A673 (cell line): ENCODE measurements at regions not wholly inside any gene's neighbourhood (a gene's known extent, or its start where the extent isn't known, plus 50 kb on each side); places are given as distances from the start of the nearest gene placed in this dataset.

Experiments used
- BruUV-seq: library from RNA; stranded (reverse); fragments of 400-500 nt; replicated peaks from 2 replicates; lab custom pipeline; 2021; lab: Mats Ljungman, UMichigan
- CTCF ChIA-PET: fragments of 300-600 bp; sonication (Branson Sonifier 250); formaldehyde crosslinking; loops from one replicate; lab custom pipeline; 2022; ENCODE audit warnings: antibody characterized with exemption; lab: Charles Lee
- POLR2A ChIA-PET: fragments of 300-600 bp; sonication (Branson Sonifier 250); formaldehyde crosslinking; loops from one replicate; lab custom pipeline; 2022; ENCODE audit warnings: antibody characterized with exemption; ENCODE audit not compliant: low non-redundant PET; lab: Charles Lee
- DNase-seq: peaks from one replicate; pipeline ENCODE4 v3.0.0-alpha.2; 2015; ENCODE audit warnings: low spot score
- H3K27ac ChIP-seq: fragments of 200-600 bp; sonication (generic); 2 replicates; pipeline ENCODE4 v1.5.1; 2016; ENCODE audit warnings: mixed run types, low read depth, mild to moderate bottlenecking, mixed read lengths, antibody characterized with exemption, low read length; ENCODE audit not compliant: poor library complexity, severe bottlenecking
- H3K27me3 ChIP-seq: fragments of 200-600 bp; sonication (generic); replicated peaks from 2 replicates; pipeline ENCODE4 v1.6.1; 2017; ENCODE audit warnings: mixed run types, low read depth, mild to moderate bottlenecking, mixed read lengths, antibody characterized with exemption, low read length; ENCODE audit not compliant: insufficient read depth, poor library complexity
- H3K36me3 ChIP-seq: fragments of 200-600 bp; sonication (generic); 2 replicates; pipeline ENCODE4 v1.6.1; 2016; ENCODE audit warnings: mixed run types, mild to moderate bottlenecking, mixed read lengths, antibody characterized with exemption, low read length; ENCODE audit not compliant: insufficient read depth, poor library complexity, severe bottlenecking
- H3K4me1 ChIP-seq: fragments of 200-600 bp; sonication (generic); 2 replicates; pipeline ENCODE4 v1.6.1; 2017; ENCODE audit warnings: mixed run types, mild to moderate bottlenecking, mixed read lengths, antibody characterized with exemption, low read length; ENCODE audit not compliant: insufficient read depth, poor library complexity, severe bottlenecking
- H3K4me3 ChIP-seq: fragments of 200-600 bp; sonication (generic); 2 replicates; pipeline ENCODE4 v1.5.1; 2016; ENCODE audit warnings: low read depth, mixed run types, mild to moderate bottlenecking, mixed read lengths, low read length; ENCODE audit not compliant: poor library complexity, severe bottlenecking
- H3K9me3 ChIP-seq: fragments of 200-600 bp; sonication (generic); 2 replicates; pipeline ENCODE4 v1.6.1; 2016; ENCODE audit warnings: mixed run types, low read depth, mild to moderate bottlenecking, mixed read lengths, antibody characterized with exemption, low read length; ENCODE audit not compliant: poor library complexity, severe bottlenecking
- EZH2 ChIP-seq: fragments of 200-600 bp; sonication (generic); IDR thresholded peaks from 2 replicates; pipeline ENCODE4 v1.6.1; 2017; ENCODE audit warnings: borderline replicate concordance, low read depth, mild to moderate bottlenecking, mixed read lengths, antibody characterized with exemption, low read length; ENCODE audit not compliant: poor library complexity, severe bottlenecking
- intact Hi-C: fragments of 100-400 bp; cut with micrococcal nuclease; formaldehyde crosslinking; loops from one replicate; pipeline ENCODE4 v1.10.0; 2022; ENCODE audit not compliant: unreplicated experiment
- TF ChIP-seq, protein P1 (sequence below): fragments of 300-800, 200-600 bp; sonication (generic); conservative IDR thresholded peaks from 2 replicates; pipeline ENCODE4 v1.5.1; 2017; ENCODE audit warnings: low read depth, mild to moderate bottlenecking, antibody characterized with exemption, low read length, moderate library complexity, mixed read lengths

DNA sequence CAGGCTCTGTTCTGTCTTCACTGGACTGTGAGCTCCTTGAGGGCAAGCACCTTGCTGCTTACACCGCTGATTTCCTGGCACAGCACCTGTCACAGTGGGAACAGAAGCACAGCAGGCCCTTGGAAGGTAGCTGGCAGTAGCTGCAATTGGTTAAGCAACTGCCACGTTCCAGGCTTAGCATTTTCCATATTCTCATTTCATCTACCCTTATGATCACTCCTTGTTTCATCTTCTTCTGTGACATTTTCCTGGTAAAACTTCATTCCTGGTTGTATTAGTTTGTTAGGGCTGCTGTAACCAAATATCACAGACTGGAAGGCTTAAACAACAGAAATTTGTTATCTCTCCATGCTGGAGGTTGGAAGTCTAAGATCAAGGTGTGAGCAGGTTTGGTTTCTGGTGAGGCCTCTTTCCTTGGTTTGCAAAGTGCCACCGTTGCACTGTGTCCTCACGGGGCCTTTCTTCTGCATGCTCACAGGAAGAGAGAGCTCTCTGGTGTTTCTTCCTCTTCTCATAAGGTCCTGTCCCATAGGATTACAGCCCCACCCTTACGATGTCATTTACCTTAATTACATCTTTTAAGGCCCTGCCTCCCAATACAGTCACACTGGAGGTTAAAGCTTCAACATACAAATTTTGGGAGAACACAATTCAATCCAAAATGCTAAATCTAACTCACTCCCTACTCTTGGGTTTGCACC lies 121.7 kb upstream of the CPSF6 start:
- no peaks in the 10 kb centered on the region for H3K4me1 ChIP-seq
- intact Hi-C loops: no loop called here
- no TSS peak for BruUV-seq
- ChIA-PET CTCF (no interaction called here), POLR2A (no interaction called here)
- H3K9me3 ChIP-seq: no peaks in the 10 kb centered on the region
- H3K36me3 ChIP-seq: no peaks in the 10 kb centered on the region
- DNase-seq: no peak
- no peak overlapping the region for H3K4me3 ChIP-seq
- H3K27ac ChIP-seq: no peak overlapping the region
- TF ChIP-seq, protein P1, sequence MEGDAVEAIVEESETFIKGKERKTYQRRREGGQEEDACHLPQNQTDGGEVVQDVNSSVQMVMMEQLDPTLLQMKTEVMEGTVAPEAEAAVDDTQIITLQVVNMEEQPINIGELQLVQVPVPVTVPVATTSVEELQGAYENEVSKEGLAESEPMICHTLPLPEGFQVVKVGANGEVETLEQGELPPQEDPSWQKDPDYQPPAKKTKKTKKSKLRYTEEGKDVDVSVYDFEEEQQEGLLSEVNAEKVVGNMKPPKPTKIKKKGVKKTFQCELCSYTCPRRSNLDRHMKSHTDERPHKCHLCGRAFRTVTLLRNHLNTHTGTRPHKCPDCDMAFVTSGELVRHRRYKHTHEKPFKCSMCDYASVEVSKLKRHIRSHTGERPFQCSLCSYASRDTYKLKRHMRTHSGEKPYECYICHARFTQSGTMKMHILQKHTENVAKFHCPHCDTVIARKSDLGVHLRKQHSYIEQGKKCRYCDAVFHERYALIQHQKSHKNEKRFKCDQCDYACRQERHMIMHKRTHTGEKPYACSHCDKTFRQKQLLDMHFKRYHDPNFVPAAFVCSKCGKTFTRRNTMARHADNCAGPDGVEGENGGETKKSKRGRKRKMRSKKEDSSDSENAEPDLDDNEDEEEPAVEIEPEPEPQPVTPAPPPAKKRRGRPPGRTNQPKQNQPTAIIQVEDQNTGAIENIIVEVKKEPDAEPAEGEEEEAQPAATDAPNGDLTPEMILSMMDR: no peak
- no peak for TF ChIP-seq EZH2
- H3K27me3 ChIP-seq: no peaks in the 10 kb centered on the region

DNA sequence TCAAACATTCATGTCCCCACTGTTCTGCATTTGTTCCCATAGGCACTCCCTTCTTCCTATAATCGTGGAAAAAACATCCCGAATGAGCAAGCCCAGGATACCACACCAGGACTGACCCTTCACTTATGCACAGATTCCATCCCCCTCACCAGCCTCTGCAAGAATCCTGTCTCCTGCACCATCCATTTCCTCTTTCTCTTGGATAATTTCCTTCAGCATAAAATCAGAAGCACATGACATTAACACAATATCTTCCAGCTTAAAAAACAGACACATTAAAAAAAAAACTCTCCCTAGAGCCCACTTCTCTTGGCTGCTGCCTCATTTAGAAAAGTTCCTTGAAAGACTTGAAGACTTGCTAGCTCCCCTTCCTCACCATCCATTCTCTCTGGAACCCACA lies 120.9 kb upstream of the CPSF6 start:
- H3K36me3 ChIP-seq: no peaks in the 10 kb centered on the region
- BruUV-seq: no TSS peak
- DNase-seq: no peak
- H3K9me3 ChIP-seq: no peaks in the 10 kb centered on the region
- H3K27me3 ChIP-seq: no peaks in the 10 kb centered on the region
- no peak overlapping the region for H3K27ac ChIP-seq
- TF ChIP-seq EZH2: no peak
- TF ChIP-seq, protein P1: no peak
- H3K4me1 ChIP-seq: no peaks in the 10 kb centered on the region
- intact Hi-C loops: no loop called here
- H3K4me3 ChIP-seq: no peak overlapping the region
- POLR2A ChIA-PET: no interaction called here
- CTCF ChIA-PET: no interaction called here

DNA sequence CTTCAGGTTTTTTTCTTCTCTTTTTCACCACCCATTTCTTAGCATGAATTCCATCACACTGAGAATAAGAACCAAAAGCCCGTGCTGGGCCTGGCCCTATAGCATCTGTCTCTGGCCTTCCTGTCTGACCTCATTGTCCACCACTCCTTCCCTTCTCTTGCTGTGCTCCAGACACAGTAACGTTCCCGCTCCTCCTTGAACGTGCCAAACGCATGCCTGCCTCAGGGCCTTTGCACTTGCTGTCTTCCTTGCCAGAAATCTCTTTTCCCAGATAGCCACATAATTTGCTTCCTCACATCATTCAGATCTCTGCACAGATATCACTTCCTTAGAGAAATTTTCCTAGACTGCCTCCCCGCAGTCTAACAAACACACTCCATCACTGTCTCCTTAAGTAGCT lies 119.6 kb upstream of the CPSF6 start:
- DNase-seq: no peak
- TF ChIP-seq, protein P1: no peak
- TF ChIP-seq EZH2: no peak
- Histone ChIP-seq H3K4me3 (no peak overlapping the region), H3K9me3 (no peaks in the 10 kb centered on the region), H3K27me3 (no peaks in the 10 kb centered on the region), H3K27ac (no peak overlapping the region), H3K4me1 (no peaks in the 10 kb centered on the region), H3K36me3 (no peaks in the 10 kb centered on the region)
- ChIA-PET CTCF (no interaction called here), POLR2A (no interaction called here)
- intact Hi-C loops: no loop called here
- no TSS peak for BruUV-seq
